ENCODE measurements at regions not wholly inside any gene's neighbourhood (a gene's known extent, or its start where the extent isn't known, plus 50 kb on each side); places are given as distances from the start of the nearest gene placed in this dataset.

- DNase-seq (ENCODE audit: low spot score), result no peak
- H3K4me3 ChIP-seq (ENCODE audit: severe bottlenecking), result no peak overlapping the region
Observed at GRCh38 chr5:166331521-166331920, 1959.9 kb upstream of the WWC1 start.

GRCh38 chr5:166338801-166339200 is 1952.6 kb upstream of the WWC1 start:
- Histone ChIP-seq H3K4me3 (ENCODE audit: severe bottlenecking) (no peak overlapping the region), H3K36me3 (ENCODE audit: low read depth) (no peaks in the 10 kb centered on the region), H3K4me1 (ENCODE audit: insufficient read depth, poor library complexity, severe bottlenecking) (no peaks in the 10 kb centered on the region), H3K27ac (ENCODE audit: poor library complexity, severe bottlenecking) (no peak overlapping the region), H3K9me3 (ENCODE audit: severe bottlenecking) (no peaks in the 10 kb centered on the region), H3K27me3 (ENCODE audit: insufficient read depth, poor library complexity, severe bottlenecking) (no peaks in the 10 kb centered on the region)
- DNase-seq (ENCODE audit: low spot score), result no peak
- no peak for ATAC-seq (ENCODE audit: low read depth)
- TF ChIP-seq, protein P1, sequence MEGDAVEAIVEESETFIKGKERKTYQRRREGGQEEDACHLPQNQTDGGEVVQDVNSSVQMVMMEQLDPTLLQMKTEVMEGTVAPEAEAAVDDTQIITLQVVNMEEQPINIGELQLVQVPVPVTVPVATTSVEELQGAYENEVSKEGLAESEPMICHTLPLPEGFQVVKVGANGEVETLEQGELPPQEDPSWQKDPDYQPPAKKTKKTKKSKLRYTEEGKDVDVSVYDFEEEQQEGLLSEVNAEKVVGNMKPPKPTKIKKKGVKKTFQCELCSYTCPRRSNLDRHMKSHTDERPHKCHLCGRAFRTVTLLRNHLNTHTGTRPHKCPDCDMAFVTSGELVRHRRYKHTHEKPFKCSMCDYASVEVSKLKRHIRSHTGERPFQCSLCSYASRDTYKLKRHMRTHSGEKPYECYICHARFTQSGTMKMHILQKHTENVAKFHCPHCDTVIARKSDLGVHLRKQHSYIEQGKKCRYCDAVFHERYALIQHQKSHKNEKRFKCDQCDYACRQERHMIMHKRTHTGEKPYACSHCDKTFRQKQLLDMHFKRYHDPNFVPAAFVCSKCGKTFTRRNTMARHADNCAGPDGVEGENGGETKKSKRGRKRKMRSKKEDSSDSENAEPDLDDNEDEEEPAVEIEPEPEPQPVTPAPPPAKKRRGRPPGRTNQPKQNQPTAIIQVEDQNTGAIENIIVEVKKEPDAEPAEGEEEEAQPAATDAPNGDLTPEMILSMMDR (IDR thresholded peaks at IDR 0.05; ENCODE audit: poor library complexity, severe bottlenecking), result no peak

More at GRCh38 chr5:166331521-166331920, 1959.9 kb upstream of the WWC1 start:
- TF ChIP-seq, protein P1 (IDR thresholded peaks at IDR 0.05; ENCODE audit: poor library complexity, severe bottlenecking), result no peak
- no peak for ATAC-seq (ENCODE audit: low read depth)
- no peaks in the 10 kb centered on the region for H3K9me3 ChIP-seq (ENCODE audit: severe bottlenecking)
- no peaks in the 10 kb centered on the region for H3K36me3 ChIP-seq (ENCODE audit: low read depth)
- no peaks in the 10 kb centered on the region for H3K4me1 ChIP-seq (ENCODE audit: insufficient read depth, poor library complexity, severe bottlenecking)
- H3K27me3 ChIP-seq (ENCODE audit: insufficient read depth, poor library complexity, severe bottlenecking), result peaks cover 4% of the 10 kb centered on the region
- H3K27ac ChIP-seq (ENCODE audit: poor library complexity, severe bottlenecking), result no peak overlapping the region

GRCh38 chr5:166340039-166340438 is 1951.4 kb upstream of the WWC1 start:
- Histone ChIP-seq H3K27ac (ENCODE audit: poor library complexity, severe bottlenecking) (no peak overlapping the region), H3K4me1 (ENCODE audit: insufficient read depth, poor library complexity, severe bottlenecking) (no peaks in the 10 kb centered on the region), H3K4me3 (ENCODE audit: severe bottlenecking) (no peak overlapping the region), H3K9me3 (ENCODE audit: severe bottlenecking) (no peaks in the 10 kb centered on the region), H3K36me3 (ENCODE audit: low read depth) (no peaks in the 10 kb centered on the region), H3K27me3 (ENCODE audit: insufficient read depth, poor library complexity, severe bottlenecking) (no peaks in the 10 kb centered on the region)
- DNase-seq (ENCODE audit: low spot score) (no peak), ATAC-seq (ENCODE audit: low read depth) (no peak; the same call in 2 of the 3 replicates)
- TF ChIP-seq, protein P1 (IDR thresholded peaks at IDR 0.05; ENCODE audit: poor library complexity, severe bottlenecking), result no peak

DNA sequence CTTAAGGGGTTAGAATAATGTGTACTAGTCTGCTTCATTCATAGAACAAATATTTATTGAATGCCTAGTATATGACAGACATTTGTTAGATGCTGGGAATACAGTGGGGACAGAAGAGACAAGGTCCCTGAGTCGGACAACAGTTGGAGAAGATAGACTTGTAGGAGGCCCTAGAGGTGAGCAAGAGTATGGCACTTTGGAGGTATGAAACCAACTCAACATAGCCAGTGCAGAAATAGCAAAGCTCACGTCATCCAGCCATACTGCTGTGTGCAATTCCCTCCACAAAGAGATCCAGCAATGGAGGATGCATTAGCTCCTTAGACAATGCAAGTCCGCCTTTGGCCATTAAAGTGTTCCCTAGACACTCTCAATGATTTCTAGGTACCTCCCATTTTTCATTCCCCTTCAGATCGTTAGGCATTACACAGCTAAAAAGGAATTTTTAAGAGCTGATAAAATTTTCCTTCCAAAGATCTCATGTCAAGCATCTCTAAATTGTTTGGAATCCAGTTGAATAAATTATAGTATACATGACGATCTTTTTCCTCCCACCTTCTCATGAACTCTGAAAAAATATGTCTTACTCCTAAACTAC is 1949.6 kb upstream of the WWC1 start:
- no peak for DNase-seq (ENCODE audit: low spot score)

GRCh38 chr5:166342402-166342801 is 1949.0 kb upstream of the WWC1 start:
- Histone ChIP-seq H3K27me3 (ENCODE audit: insufficient read depth, poor library complexity, severe bottlenecking) (no peaks in the 10 kb centered on the region), H3K27ac (ENCODE audit: poor library complexity, severe bottlenecking) (no peak overlapping the region), H3K36me3 (ENCODE audit: low read depth) (no peaks in the 10 kb centered on the region), H3K4me1 (ENCODE audit: insufficient read depth, poor library complexity, severe bottlenecking) (no peaks in the 10 kb centered on the region), H3K4me3 (ENCODE audit: severe bottlenecking) (no peak overlapping the region), H3K9me3 (ENCODE audit: severe bottlenecking) (no peaks in the 10 kb centered on the region)
- ATAC-seq (ENCODE audit: low read depth) (no peak), DNase-seq (ENCODE audit: low spot score) (no peak)
- TF ChIP-seq, protein P1 (IDR thresholded peaks at IDR 0.05; ENCODE audit: poor library complexity, severe bottlenecking), result no peak

More for the DNA sequence above, 1949.6 kb upstream of the WWC1 start:
- TF ChIP-seq, protein P1 (IDR thresholded peaks at IDR 0.05; ENCODE audit: poor library complexity, severe bottlenecking), result no peak
- Histone ChIP-seq H3K36me3 (ENCODE audit: low read depth) (no peaks in the 10 kb centered on the region), H3K4me3 (ENCODE audit: severe bottlenecking) (no peak overlapping the region), H3K4me1 (ENCODE audit: insufficient read depth, poor library complexity, severe bottlenecking) (no peaks in the 10 kb centered on the region), H3K9me3 (ENCODE audit: severe bottlenecking) (no peaks in the 10 kb centered on the region), H3K27me3 (ENCODE audit: insufficient read depth, poor library complexity, severe bottlenecking) (no peaks in the 10 kb centered on the region), H3K27ac (ENCODE audit: poor library complexity, severe bottlenecking) (no peak overlapping the region)
- ATAC-seq (ENCODE audit: low read depth), result 0 out of 3 replicates have a peak, but pooled peaks have one; percentile 23
